HCT116 (cell line): ENCODE measurements at regions not wholly inside any gene's neighbourhood (a gene's known extent, or its start where the extent isn't known, plus 50 kb on each side); places are given as distances from the start of the nearest gene placed in this dataset.

ENCODE experiments used
- EZH2 ChIP-seq: fragments of 200-600 bp; sonication (generic); IDR thresholded peaks from 2 replicates; pipeline ENCODE4 v1.6.1; 2017; ENCODE audit warnings: antibody characterized with exemption, mixed run types
- POLR2A ChIP-seq: IDR thresholded peaks from 2 replicates; pipeline ENCODE4 v1.7.0; 2011; ENCODE audit warnings: borderline replicate concordance; ENCODE audit not compliant: insufficient read depth, insufficient read length; ENCODE audit errors: extremely low read depth
- POLR2AphosphoS5 ChIP-seq: IDR thresholded peaks from 2 replicates; pipeline ENCODE4 v1.6.1; 2011; ENCODE audit warnings: mild to moderate bottlenecking, low read depth, low read length, moderate library complexity
- RAD21 ChIP-seq: IDR thresholded peaks from 2 replicates; pipeline ENCODE4 v1.6.1; 2012; ENCODE audit warnings: low read depth, mild to moderate bottlenecking
- SRF ChIP-seq: IDR thresholded peaks from 2 replicates; pipeline ENCODE4 v1.6.1; 2012; ENCODE audit warnings: low read depth
- YY1 ChIP-seq: IDR thresholded peaks from 2 replicates; pipeline ENCODE4 v1.6.1; 2011; ENCODE audit warnings: low read length, low read depth, moderate library complexity, mild to moderate bottlenecking; ENCODE audit not compliant: insufficient replicate concordance; ENCODE audit errors: extremely low read depth
- ZFX ChIP-seq: fragments of 450-650 bp; IDR thresholded peaks from 2 replicates; pipeline ENCODE4 v1.6.1; 2017
- ZNF274 ChIP-seq: fragments of 200-500 bp; sonication (Bioruptor generic); IDR thresholded peaks from 2 replicates; pipeline ENCODE4 v1.6.1; 2014; ENCODE audit warnings: mild to moderate bottlenecking, low read depth, low read length, inconsistent platforms
- TF ChIP-seq, protein P1 (sequence below): IDR thresholded peaks from 2 replicates; pipeline ENCODE4 v1.6.1; 2012; ENCODE audit warnings: low read depth
- TF ChIP-seq, protein P2 (sequence below), 3 experiments: fragments of 200-600 bp in 1 of 3; sonication (generic) in 1 of 3; IDR thresholded peaks in 2 of 3; conservative IDR thresholded peaks in 1 of 3; 2 replicates each; pipeline ENCODE4 v1.5.1; 2012 to 2017; ENCODE audit warnings: low read depth in 2 of 3, low read length in 2 of 3, antibody characterized with exemption in 1 of 3, borderline replicate concordance in 1 of 3, control low read depth in 1 of 3, mild to moderate bottlenecking in 1 of 3, mixed read lengths in 1 of 3, mixed run types in 1 of 3, moderate library complexity in 1 of 3; ENCODE audit not compliant: insufficient read depth in 1 of 3
- TF ChIP-seq, protein P3 (sequence below): IDR thresholded peaks from 2 replicates; pipeline ENCODE4 v1.6.1; 2011; ENCODE audit warnings: mild to moderate bottlenecking, low read length, moderate library complexity; ENCODE audit not compliant: insufficient replicate concordance; ENCODE audit errors: extremely low read depth
- TF ChIP-seq, protein P4 (sequence below): IDR thresholded peaks from 2 replicates; pipeline ENCODE4 v1.6.1; 2012

GRCh38 chr20:39850821-39851330 is 838.2 kb downstream of the MAFB start:
- TF ChIP-seq, protein P1, sequence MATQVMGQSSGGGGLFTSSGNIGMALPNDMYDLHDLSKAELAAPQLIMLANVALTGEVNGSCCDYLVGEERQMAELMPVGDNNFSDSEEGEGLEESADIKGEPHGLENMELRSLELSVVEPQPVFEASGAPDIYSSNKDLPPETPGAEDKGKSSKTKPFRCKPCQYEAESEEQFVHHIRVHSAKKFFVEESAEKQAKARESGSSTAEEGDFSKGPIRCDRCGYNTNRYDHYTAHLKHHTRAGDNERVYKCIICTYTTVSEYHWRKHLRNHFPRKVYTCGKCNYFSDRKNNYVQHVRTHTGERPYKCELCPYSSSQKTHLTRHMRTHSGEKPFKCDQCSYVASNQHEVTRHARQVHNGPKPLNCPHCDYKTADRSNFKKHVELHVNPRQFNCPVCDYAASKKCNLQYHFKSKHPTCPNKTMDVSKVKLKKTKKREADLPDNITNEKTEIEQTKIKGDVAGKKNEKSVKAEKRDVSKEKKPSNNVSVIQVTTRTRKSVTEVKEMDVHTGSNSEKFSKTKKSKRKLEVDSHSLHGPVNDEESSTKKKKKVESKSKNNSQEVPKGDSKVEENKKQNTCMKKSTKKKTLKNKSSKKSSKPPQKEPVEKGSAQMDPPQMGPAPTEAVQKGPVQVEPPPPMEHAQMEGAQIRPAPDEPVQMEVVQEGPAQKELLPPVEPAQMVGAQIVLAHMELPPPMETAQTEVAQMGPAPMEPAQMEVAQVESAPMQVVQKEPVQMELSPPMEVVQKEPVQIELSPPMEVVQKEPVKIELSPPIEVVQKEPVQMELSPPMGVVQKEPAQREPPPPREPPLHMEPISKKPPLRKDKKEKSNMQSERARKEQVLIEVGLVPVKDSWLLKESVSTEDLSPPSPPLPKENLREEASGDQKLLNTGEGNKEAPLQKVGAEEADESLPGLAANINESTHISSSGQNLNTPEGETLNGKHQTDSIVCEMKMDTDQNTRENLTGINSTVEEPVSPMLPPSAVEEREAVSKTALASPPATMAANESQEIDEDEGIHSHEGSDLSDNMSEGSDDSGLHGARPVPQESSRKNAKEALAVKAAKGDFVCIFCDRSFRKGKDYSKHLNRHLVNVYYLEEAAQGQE: no peak
- TF ChIP-seq ZNF274: no peak
- no peak for TF ChIP-seq POLR2A
- TF ChIP-seq, protein P2, sequence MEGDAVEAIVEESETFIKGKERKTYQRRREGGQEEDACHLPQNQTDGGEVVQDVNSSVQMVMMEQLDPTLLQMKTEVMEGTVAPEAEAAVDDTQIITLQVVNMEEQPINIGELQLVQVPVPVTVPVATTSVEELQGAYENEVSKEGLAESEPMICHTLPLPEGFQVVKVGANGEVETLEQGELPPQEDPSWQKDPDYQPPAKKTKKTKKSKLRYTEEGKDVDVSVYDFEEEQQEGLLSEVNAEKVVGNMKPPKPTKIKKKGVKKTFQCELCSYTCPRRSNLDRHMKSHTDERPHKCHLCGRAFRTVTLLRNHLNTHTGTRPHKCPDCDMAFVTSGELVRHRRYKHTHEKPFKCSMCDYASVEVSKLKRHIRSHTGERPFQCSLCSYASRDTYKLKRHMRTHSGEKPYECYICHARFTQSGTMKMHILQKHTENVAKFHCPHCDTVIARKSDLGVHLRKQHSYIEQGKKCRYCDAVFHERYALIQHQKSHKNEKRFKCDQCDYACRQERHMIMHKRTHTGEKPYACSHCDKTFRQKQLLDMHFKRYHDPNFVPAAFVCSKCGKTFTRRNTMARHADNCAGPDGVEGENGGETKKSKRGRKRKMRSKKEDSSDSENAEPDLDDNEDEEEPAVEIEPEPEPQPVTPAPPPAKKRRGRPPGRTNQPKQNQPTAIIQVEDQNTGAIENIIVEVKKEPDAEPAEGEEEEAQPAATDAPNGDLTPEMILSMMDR (IDR thresholded peaks at IDR 0.05 in 2 of 3, conservative IDR thresholded peaks at IDR 0.05 in 1 of 3; ENCODE audit: borderline replicate concordance in 1 of 3, insufficient read depth in 1 of 3, low read depth in 2 of 3, low read length in 2 of 3): no peak
- no peak for TF ChIP-seq EZH2
- no peak for TF ChIP-seq ZFX
- no peak for TF ChIP-seq SRF
- TF ChIP-seq RAD21: no peak
- TF ChIP-seq YY1: no peak
- no peak for TF ChIP-seq POLR2AphosphoS5
- TF ChIP-seq, protein P3, sequence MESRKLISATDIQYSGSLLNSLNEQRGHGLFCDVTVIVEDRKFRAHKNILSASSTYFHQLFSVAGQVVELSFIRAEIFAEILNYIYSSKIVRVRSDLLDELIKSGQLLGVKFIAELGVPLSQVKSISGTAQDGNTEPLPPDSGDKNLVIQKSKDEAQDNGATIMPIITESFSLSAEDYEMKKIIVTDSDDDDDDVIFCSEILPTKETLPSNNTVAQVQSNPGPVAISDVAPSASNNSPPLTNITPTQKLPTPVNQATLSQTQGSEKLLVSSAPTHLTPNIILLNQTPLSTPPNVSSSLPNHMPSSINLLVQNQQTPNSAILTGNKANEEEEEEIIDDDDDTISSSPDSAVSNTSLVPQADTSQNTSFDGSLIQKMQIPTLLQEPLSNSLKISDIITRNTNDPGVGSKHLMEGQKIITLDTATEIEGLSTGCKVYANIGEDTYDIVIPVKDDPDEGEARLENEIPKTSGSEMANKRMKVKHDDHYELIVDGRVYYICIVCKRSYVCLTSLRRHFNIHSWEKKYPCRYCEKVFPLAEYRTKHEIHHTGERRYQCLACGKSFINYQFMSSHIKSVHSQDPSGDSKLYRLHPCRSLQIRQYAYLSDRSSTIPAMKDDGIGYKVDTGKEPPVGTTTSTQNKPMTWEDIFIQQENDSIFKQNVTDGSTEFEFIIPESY: no peak
- TF ChIP-seq, protein P4, sequence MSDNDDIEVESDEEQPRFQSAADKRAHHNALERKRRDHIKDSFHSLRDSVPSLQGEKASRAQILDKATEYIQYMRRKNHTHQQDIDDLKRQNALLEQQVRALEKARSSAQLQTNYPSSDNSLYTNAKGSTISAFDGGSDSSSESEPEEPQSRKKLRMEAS: no peak
